ENCODE measurements at regions not wholly inside any gene's neighbourhood (a gene's known extent, or its start where the extent isn't known, plus 50 kb on each side); places are given as distances from the start of the nearest gene placed in this dataset.

GRCh38 chr9:129230302-129230701 is 52.2 kb upstream of the IER5L start:
- no peak overlapping the region for H3K4me2 ChIP-seq (ENCODE audit: low read length)
- CTCF ChIA-PET: no interaction called here

More at GRCh38 chr9:129230302-129230701, 52.2 kb upstream of the IER5L start:
- intact Hi-C loops (cut with micrococcal nuclease): no loop called here
- Histone ChIP-seq H3K27ac (ENCODE audit: low read depth, low read length) (no peak overlapping the region), H3K36me3 (ENCODE audit: control insufficient read depth in 1 of 2, insufficient read depth in 2 of 2, low read length in 2 of 2) (no peaks in the 10 kb centered on the region), H3K9ac (ENCODE audit: low read length) (no peak overlapping the region), H2AFZ (ENCODE audit: low read depth, low read length, poor library complexity, severe bottlenecking) (no peak overlapping the region), H3K9me2 (ENCODE audit: insufficient read depth) (no peaks in the 10 kb centered on the region), H3K9me3 (ENCODE audit: control insufficient read depth in 1 of 2, insufficient read depth in 1 of 2, low read depth in 1 of 2, low read length in 2 of 2) (no peaks in the 10 kb centered on the region), H3K27me3 (ENCODE audit: insufficient read depth, low read length) (no peaks in the 10 kb centered on the region), H3K79me2 (ENCODE audit: insufficient read depth, low read length) (no peaks in the 10 kb centered on the region), H3K4me3 (replicated peaks in 1 of 2; ENCODE audit: low read depth in 1 of 2, low read length in 2 of 2) (no peak overlapping the region), H4K20me1 (ENCODE audit: insufficient read depth) (no peaks in the 10 kb centered on the region), H3K4me1 (ENCODE audit: control insufficient read depth in 1 of 2, insufficient read depth in 2 of 2, low read length in 2 of 2) (peaks cover 10 to 18% of the 10 kb centered on the region in 2 experiments)
- RAD21 ChIA-PET (ENCODE audit: low non-redundant PET in 1 of 2, low total read pairs in 2 of 2, uncharacterized antibody in 2 of 2, unreplicated experiment in 2 of 2): no interaction called here
- DNase-seq (ENCODE audit: low read depth, low spot score) (no peak), ATAC-seq (no peak)
- BruUV-seq (replicated peaks): no TSS peak
- TF ChIP-seq SRF (IDR thresholded peaks at IDR 0.05; ENCODE audit: low read depth): no peak
- TF ChIP-seq EZH2 (IDR thresholded peaks at IDR 0.05): no peak
- no peak for TF ChIP-seq EGR1 (IDR thresholded peaks at IDR 0.05; ENCODE audit: low read depth)
- TF ChIP-seq ZBTB33 (IDR thresholded peaks at IDR 0.05; ENCODE audit: extremely low read depth, insufficient replicate concordance, low read length): no peak
- POLR2A ChIA-PET: no interaction called here
